ENCODE measurements at regions not wholly inside any gene's neighbourhood (a gene's known extent, or its start where the extent isn't known, plus 50 kb on each side); places are given as distances from the start of the nearest gene placed in this dataset.

- H3K4me3 ChIP-seq (ENCODE audit: low read length): no peak overlapping the region
- TF ChIP-seq CTCF (IDR thresholded peaks at IDR 0.05; ENCODE audit: insufficient read depth, low read depth, low read length, missing control alignments): no peak
- no peak for DNase-seq (ENCODE audit: low read depth)
Measured at GRCh38 chr4:79074040-79074439, 134.8 kb upstream of the PAQR3 start.

GRCh38 chr4:79073471-79073870 lies 134.2 kb upstream of the PAQR3 start:
- TF ChIP-seq CTCF (IDR thresholded peaks at IDR 0.05; ENCODE audit: insufficient read depth, low read depth, low read length, missing control alignments): no peak
- H3K4me3 ChIP-seq (ENCODE audit: low read length): no peak overlapping the region
- no peak for DNase-seq (ENCODE audit: low read depth)

GRCh38 chr4:79065262-79065661 lies 126.0 kb upstream of the PAQR3 start:
- no peak overlapping the region for H3K4me3 ChIP-seq (ENCODE audit: low read length)
- no peak for DNase-seq (ENCODE audit: low read depth)
- no peak for TF ChIP-seq CTCF (IDR thresholded peaks at IDR 0.05; ENCODE audit: insufficient read depth, low read depth, low read length, missing control alignments)

GRCh38 chr4:79064806-79065205 lies 125.6 kb upstream of the PAQR3 start:
- TF ChIP-seq CTCF (IDR thresholded peaks at IDR 0.05; ENCODE audit: insufficient read depth, low read depth, low read length, missing control alignments): no peak
- no peak overlapping the region for H3K4me3 ChIP-seq (ENCODE audit: low read length)

GRCh38 chr4:79059631-79060399 lies 120.6 kb upstream of the PAQR3 start:
- H3K4me3 ChIP-seq (ENCODE audit: low read length): no peak overlapping the region
- DNase-seq (ENCODE audit: low read depth): no peak
- no peak for TF ChIP-seq CTCF (IDR thresholded peaks at IDR 0.05; ENCODE audit: insufficient read depth, low read depth, low read length, missing control alignments)

More at GRCh38 chr4:79064806-79065205, 125.6 kb upstream of the PAQR3 start:
- DNase-seq (ENCODE audit: low read depth): no peak

GRCh38 chr4:79057772-79058171 lies 118.5 kb upstream of the PAQR3 start:
- H3K4me3 ChIP-seq (ENCODE audit: low read length): no peak overlapping the region
- DNase-seq (ENCODE audit: low read depth): no peak
- TF ChIP-seq CTCF (IDR thresholded peaks at IDR 0.05; ENCODE audit: insufficient read depth, low read depth, low read length, missing control alignments): no peak

GRCh38 chr4:79053754-79054153 lies 114.5 kb upstream of the PAQR3 start:
- no peak for TF ChIP-seq CTCF (IDR thresholded peaks at IDR 0.05; ENCODE audit: insufficient read depth, low read depth, low read length, missing control alignments)
- no peak for DNase-seq (ENCODE audit: low read depth)

More at GRCh38 chr4:79053754-79054153, 114.5 kb upstream of the PAQR3 start:
- no peak overlapping the region for H3K4me3 ChIP-seq (ENCODE audit: low read length)

Measured in epithelial cell of esophagus (primary cell).